NK-92 treated with Interleukin-12 subunit alpha and Interleukin-12 subunit beta, amount 100 ng/mL, for 24 hours (cell line): ENCODE measurements at regions not wholly inside any gene's neighbourhood (a gene's known extent, or its start where the extent isn't known, plus 50 kb on each side); places are given as distances from the start of the nearest gene placed in this dataset.

ENCODE experiments used
- DNase-seq: peaks from one replicate; lab custom pipeline; 2025; lab: John Stamatoyannopoulos, UW

GRCh38 chr9:118578467-118578866, 790.8 kb downstream of the BRINP1 start:
- no peak for DNase-seq

DNA sequence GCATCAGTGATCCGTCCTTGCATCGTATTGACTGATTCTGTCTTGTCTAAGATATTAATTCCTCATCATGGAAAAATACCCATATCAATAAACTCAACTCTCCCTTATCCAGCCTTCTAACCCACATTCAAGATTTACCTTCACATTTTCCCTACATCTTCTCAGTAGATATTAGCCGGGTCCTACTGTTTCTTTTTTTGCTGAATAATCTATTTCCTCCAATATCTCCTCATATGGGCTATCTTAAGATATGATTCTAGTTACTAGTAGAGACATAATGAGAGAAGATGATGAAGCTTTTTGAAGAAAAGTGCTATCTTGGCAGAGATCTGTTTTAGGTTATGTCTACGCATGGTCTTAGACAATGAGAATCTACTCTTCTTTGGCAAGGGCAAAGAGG, 785.8 kb downstream of the BRINP1 start:
- no peak for DNase-seq

- no peak for DNase-seq
Measured at GRCh38 chr9:118586978-118587377, 782.3 kb downstream of the BRINP1 start.

DNA sequence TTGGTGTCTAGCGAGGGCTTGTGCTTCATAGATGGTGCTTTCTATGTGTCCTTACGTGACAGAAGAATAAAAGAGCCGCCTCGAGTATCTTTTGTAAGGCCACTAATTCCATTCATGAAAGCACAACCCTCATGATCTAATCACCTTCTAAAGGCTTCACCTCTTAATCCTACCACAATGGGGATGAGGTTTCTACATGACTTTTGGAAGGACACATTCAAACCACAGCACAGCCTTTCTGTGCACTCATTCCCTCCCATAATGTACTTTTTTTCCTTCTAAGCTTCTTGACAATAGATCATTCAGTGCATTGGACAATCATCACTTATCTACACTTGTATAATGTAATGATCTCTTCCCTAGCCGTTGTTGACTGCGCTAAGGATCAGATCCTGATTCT, 774.8 kb downstream of the BRINP1 start:
- DNase-seq = no peak

DNA sequence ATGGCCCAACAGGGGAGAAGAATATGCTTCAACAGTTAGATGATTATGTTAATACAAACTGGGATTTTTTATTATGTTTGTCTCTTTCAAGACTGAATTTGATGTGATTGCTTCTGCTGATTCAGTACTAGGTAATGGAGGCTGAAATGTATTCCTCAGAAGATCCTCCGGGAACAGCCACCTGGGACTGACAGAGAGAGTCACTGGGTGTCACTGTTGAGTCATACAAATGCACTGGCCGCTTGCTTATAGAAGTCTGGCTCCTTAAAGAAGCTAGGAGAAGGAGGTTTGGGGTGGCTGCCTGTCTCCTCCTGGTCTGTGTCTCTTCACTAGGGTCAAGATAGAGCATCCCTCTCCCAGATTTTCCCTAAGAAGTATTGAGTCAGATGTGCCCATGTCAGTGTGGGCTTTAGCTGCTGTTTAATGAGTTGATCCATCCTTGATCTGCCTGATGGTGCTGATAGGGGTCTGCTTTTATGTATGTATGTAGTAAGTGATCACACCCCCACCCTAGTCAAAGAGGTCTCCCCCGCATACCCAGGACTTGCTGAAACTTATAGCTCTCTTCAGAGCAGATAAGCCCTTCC, 773.4 kb downstream of the BRINP1 start:
- no peak for DNase-seq

GRCh38 chr9:118596374-118597015, 772.7 kb downstream of the BRINP1 start:
- DNase-seq = no peak

- no peak for DNase-seq
Measured at GRCh38 chr9:118606668-118607067, 762.6 kb downstream of the BRINP1 start.

GRCh38 chr9:118609355-118610044, 759.7 kb downstream of the BRINP1 start:
- no peak for DNase-seq

DNA sequence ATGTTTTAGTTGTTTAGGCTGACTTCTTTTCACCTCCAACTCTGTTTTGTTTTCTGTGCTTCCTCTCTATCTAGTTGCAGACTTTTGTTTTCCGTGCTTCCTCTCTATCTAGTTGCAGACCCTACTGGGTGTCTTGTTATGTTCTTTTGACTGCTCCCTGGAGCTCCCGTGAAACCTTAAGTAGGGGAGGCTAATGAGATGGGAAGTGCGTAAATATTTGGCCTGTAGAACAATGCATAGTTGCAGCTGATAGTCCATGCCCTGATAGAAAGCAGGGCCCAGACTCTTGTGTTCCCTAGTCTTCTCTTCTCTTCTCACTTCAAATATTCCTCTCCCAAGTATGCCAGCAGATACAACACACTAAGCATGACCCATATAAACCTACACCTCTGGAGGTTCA, 757.0 kb downstream of the BRINP1 start:
- no peak for DNase-seq

GRCh38 chr9:118613996-118614395, 755.2 kb downstream of the BRINP1 start:
- no peak for DNase-seq

- no peak for DNase-seq
Measured at GRCh38 chr9:118618084-118618483, 751.2 kb downstream of the BRINP1 start.

- no peak for DNase-seq
Measured at GRCh38 chr9:118618849-118619248, 750.4 kb downstream of the BRINP1 start.

DNA sequence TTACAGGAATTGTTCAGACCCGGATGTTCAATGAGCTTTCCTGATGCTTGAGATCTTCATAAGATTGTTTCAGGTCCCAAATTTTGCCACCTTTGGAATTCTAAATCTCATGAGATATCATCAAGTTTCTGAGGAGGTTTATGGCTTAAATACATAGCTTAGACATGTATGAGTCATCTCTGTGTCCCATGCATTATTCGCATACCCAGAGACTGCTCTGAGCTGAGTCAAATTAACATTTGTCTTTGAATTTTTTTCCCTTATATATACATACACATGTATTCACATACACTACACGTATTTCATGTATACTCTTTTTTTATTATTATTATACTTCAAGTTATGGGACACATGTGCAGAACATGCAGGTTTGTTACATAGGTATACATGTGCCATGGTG, 744.6 kb downstream of the BRINP1 start:
- no peak for DNase-seq

DNA sequence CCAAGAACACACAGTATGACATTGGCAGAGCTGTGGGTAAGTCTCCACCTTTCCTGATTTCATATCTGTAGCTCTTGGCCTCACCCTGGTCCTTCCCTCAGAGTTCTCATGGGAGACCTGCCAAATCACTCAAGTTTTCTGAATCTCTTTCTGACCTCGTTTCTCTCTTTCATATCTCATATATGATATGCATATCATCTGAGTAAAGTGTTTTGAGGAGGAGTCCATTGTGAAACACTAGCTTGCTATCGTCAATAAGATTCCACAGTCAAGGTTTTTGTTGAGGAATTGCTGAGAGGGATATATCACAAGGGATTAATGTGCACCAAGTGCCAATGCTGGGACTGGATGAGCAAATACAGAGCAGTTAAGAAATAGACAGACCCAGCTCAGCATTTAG, 739.2 kb downstream of the BRINP1 start:
- no peak for DNase-seq

DNA sequence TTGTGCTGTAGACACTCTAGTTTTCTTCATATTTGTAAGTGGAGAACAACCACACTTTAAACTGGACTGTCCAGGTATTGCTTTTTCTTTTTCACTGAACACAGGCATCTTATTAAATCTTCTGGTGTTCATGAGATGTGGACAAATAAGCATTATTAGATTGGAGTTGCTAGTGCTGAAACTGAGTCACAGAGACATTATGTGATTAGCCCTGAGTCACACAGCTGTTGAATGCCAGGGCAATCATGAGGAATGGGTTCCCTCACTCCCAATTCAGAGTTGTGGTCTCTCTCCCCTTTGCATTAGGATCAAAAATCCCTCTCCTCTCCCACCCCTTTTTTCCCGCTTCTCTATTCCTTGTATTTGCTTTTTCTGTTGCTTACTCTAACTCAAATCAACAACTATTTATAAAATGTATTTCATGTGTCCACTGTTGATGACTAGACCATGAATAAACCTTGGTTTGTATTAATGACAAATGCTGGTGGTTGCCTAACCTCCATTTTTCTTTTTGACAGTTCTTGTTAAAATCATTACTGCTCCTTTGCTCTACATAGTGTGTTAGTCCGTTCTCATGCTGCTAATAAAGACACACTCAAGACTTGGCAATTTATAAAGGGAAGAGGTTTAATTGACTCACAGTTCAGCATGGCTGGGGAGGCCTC, 738.2 kb downstream of the BRINP1 start:
- DNase-seq = no peak

GRCh38 chr9:118631956-118632355, 737.3 kb downstream of the BRINP1 start:
- DNase-seq = no peak

GRCh38 chr9:118635416-118635815, 733.8 kb downstream of the BRINP1 start:
- DNase-seq = no peak

DNA sequence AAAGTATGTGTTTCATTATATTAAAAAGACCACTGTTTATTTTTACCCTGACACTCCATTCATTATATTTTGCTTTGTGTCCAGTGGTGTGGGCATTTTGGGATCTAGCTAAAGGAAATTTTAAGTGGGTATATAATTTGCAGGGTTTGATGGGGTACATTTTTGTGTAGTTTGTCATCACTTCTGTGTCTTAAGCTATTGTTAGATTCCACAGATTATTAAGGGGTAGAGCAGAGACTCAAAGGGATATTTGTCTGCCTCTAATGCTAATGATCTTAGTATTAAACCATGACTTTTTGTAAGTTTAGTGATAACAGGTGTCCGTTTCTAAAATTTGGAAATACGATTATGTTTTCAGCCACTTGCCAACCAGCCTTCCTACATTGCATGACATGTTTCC, 731.6 kb downstream of the BRINP1 start:
- no peak for DNase-seq

GRCh38 chr9:118640836-118641560, 728.2 kb downstream of the BRINP1 start:
- DNase-seq = no peak

DNA sequence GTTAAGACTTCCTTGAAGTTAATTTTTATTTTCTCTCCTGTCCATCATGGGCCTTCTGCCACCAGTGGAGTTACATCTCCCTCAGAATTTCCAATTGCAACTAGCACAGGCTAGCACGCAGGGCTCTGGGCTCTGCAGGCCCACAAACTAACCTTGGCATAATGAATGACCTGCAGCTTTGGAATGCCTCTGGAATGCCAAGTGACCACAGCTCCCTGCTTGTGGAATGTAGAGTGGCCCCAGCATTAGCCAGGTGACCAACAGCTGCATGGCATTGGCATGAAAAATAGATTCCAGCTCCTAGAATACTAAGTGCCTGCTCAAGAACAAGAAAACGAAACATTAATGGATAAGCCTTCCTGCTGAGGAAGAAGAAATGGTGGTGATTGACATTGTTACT, 726.1 kb downstream of the BRINP1 start:
- no peak for DNase-seq

GRCh38 chr9:118644066-118644465, 725.2 kb downstream of the BRINP1 start:
- no peak for DNase-seq

DNA sequence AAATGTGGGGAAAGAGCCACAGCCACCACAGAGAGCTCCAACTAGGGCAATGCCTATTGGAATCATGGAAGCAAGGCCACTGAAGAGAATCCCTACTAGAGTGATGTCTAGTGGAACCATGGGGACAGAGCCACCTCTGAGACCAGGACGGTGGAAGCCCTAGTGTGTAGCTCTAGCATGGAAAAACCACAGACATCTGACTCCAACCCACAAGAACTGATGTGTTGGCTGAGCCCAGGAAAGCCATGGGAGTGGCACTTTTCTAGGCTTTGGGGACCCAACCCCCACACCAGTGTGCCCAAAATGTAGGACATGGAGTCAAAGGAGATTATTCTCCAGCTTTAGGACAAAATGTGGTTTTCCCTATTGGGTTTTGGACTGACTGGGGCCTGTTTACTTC, 721.9 kb downstream of the BRINP1 start:
- DNase-seq = no peak
